GM10266 (cell line): ENCODE measurements at regions not wholly inside any gene's neighbourhood (a gene's known extent, or its start where the extent isn't known, plus 50 kb on each side); places are given as distances from the start of the nearest gene placed in this dataset.

ENCODE experiments used
- DNase-seq: peaks from one replicate; pipeline ENCODE4 v3.0.0; 2012; ENCODE audit errors: extremely low spot score
- CTCF ChIP-seq: IDR thresholded peaks from 2 replicates; pipeline ENCODE4 v1.5.1; 2012; ENCODE audit warnings: mild to moderate bottlenecking, low read depth; ENCODE audit not compliant: control insufficient read depth, insufficient read depth; ENCODE audit errors: missing control alignments

- TF ChIP-seq CTCF: no peak
- no peak for DNase-seq
Measured at GRCh38 chr14:82854131-82854530, 1320.5 kb upstream of the SEL1L start.

- no peak for TF ChIP-seq CTCF
- no peak for DNase-seq
Measured at GRCh38 chr14:82854901-82855300, 1321.2 kb upstream of the SEL1L start.

DNA sequence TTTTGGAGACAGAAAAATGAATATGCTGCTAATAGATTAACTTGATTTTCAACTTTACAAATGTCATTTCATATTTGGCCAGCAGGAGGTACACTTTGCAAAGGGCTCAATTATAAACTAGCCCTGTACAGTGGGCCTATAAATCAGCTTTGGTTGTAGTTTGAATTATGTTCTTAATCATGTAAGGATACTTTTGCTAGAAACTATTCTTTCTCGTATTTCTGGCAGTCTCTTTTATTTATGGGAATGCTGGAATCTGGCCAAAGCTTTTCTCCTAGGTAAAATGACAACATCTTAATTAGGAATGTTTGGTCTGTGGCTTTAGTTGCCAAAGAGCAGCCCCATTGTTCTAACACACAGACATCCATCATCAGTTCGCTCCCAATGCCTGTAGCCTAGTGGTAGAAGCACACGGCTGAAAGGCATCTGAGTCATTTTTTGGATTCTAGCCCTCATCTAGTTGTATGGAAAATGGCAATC lies 1322.3 kb upstream of the SEL1L start:
- no peak for DNase-seq
- no peak for TF ChIP-seq CTCF

DNA sequence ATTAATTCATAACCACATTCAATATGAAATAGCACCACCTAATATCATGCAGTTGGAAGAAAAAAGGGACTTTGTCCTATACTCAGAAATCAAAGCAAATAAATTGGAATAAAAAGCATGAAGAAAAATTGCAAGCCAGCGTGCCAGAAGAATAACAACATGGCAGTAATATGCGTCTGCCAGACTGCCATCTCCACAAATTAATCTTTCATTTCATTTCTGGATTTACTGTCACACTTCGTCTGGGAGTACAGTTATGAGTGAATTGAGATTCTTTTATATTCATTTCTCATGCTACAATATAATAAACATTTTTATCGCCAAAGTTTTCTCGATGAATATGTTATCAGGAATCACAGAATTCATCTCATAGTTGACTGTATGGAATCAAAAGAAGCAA lies 1327.7 kb upstream of the SEL1L start:
- no peak for DNase-seq
- no peak for TF ChIP-seq CTCF

DNA sequence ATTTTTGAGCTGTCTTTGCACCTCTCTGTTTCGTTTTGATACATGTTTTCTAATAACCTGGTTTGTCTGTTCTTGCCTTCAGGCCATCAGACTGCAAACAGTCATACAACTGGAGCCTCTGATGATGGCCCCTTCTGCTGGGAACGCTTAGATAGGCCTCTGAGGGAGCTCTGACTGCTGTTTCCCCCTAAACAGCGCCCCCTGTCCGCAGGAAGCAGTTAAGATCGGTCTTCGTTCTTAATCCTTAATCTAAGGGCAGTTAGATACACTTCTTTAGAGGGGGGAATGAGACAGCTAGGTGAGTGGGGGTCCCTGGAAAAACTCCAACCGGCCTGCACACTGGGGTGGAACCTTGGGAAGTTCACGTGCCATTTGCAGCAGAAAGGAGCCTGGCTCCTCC lies 1338.8 kb upstream of the SEL1L start:
- DNase-seq: no peak
- no peak for TF ChIP-seq CTCF

- no peak for DNase-seq
- no peak for TF ChIP-seq CTCF
Measured at GRCh38 chr14:82878951-82879350, 1345.3 kb upstream of the SEL1L start.

- no peak for TF ChIP-seq CTCF
- DNase-seq: no peak
Measured at GRCh38 chr14:82879949-82880535, 1346.4 kb upstream of the SEL1L start.
